GM18519 (cell line): ENCODE measurements at regions not wholly inside any gene's neighbourhood (a gene's known extent, or its start where the extent isn't known, plus 50 kb on each side); places are given as distances from the start of the nearest gene placed in this dataset.
"Not testable (repeated sequence)": the region's sequence is repeated elsewhere in the genome, so short reads cannot be mapped to it uniquely, and the experiment has no call there.

Experiments used
- ATAC-seq: cut with Tn5 transposase; IDR thresholded peaks from one replicate; pipeline ENCODE4 v1.9.1; 2021; ENCODE audit warnings: mild to moderate bottlenecking, moderate library complexity; ENCODE audit not compliant: unreplicated experiment, low FRiP score

GRCh38 chr3:22835041-22835440, 368.1 kb upstream of the UBE2E2 start:
- ATAC-seq, result no peak

GRCh38 chr3:22836131-22836530, 367.0 kb upstream of the UBE2E2 start:
- no peak for ATAC-seq

- no peak for ATAC-seq
These were observed 359.3 kb upstream of the UBE2E2 start for GRCh38 chr3:22843854-22844253.

- no peak for ATAC-seq
These were observed 356.6 kb upstream of the UBE2E2 start for GRCh38 chr3:22846566-22846965.

GRCh38 chr3:22849583-22849982, 353.5 kb upstream of the UBE2E2 start:
- not testable (repeated sequence) for ATAC-seq

GRCh38 chr3:22856811-22857210, 346.3 kb upstream of the UBE2E2 start:
- no peak for ATAC-seq

- no peak for ATAC-seq
These were observed 344.6 kb upstream of the UBE2E2 start for GRCh38 chr3:22858486-22858885.

GRCh38 chr3:22859618-22860017, 343.5 kb upstream of the UBE2E2 start:
- ATAC-seq, result no peak

- no peak for ATAC-seq
These were observed 341.7 kb upstream of the UBE2E2 start for GRCh38 chr3:22861426-22861825.

GRCh38 chr3:22862111-22862510, 341.0 kb upstream of the UBE2E2 start:
- no peak for ATAC-seq

GRCh38 chr3:22882834-22883233, 320.3 kb upstream of the UBE2E2 start:
- not testable (repeated sequence) for ATAC-seq

GRCh38 chr3:22885039-22885438, 318.1 kb upstream of the UBE2E2 start:
- no peak for ATAC-seq

- ATAC-seq, result no peak
These were observed 317.4 kb upstream of the UBE2E2 start for GRCh38 chr3:22885574-22886341.

- no peak for ATAC-seq
These were observed 316.6 kb upstream of the UBE2E2 start for GRCh38 chr3:22886439-22887068.

- ATAC-seq, result peak; percentile 74
These were observed 315.3 kb upstream of the UBE2E2 start for GRCh38 chr3:22887664-22888291.

GRCh38 chr3:22893101-22893500, 310.0 kb upstream of the UBE2E2 start:
- no peak for ATAC-seq

GRCh38 chr3:22893644-22894325, 309.3 kb upstream of the UBE2E2 start:
- no peak for ATAC-seq

GRCh38 chr3:22894865-22895264, 308.3 kb upstream of the UBE2E2 start:
- no peak for ATAC-seq

GRCh38 chr3:22895671-22896070, 307.5 kb upstream of the UBE2E2 start:
- no peak for ATAC-seq

- ATAC-seq, result no peak
These were observed 304.6 kb upstream of the UBE2E2 start for GRCh38 chr3:22898558-22898957.

GRCh38 chr3:22899441-22899840, 303.7 kb upstream of the UBE2E2 start:
- no peak for ATAC-seq
